Activated CD4-positive, alpha-beta memory T cell treated with anti-CD3 and anti-CD28 coated beads, Interleukin-2, amount 10 ng/mL, durations not matched to agents 7 days and 5 days (primary cell): ENCODE measurements at regions not wholly inside any gene's neighbourhood (a gene's known extent, or its start where the extent isn't known, plus 50 kb on each side); places are given as distances from the start of the nearest gene placed in this dataset.

Experiments used
- CTCF ChIA-PET: fragments of 350-600 bp; sonication (Branson Sonifier 250); formaldehyde crosslinking; loops from one replicate; lab custom pipeline; 2021; ENCODE audit warnings: antibody characterized with exemption, inconsistent platforms; lab: Charles Lee
- POLR2A ChIA-PET: fragments of 350-600 bp; sonication (Branson Sonifier 250); formaldehyde crosslinking; loops from one replicate; lab custom pipeline; 2021; ENCODE audit warnings: antibody characterized with exemption; lab: Charles Lee
- DNase-seq: peaks from one replicate; pipeline ENCODE4 v3.0.0-alpha.2; 2020
- H3K27ac Mint-ChIP-seq: one replicate; pipeline ENCODE4 v1.8.0; 2021; ENCODE audit warnings: mild to moderate bottlenecking, mixed read lengths
- H3K27me3 Mint-ChIP-seq: one replicate; pipeline ENCODE4 v1.8.0; 2021; ENCODE audit warnings: mixed read lengths
- H3K36me3 Mint-ChIP-seq: one replicate; pipeline ENCODE4 v1.8.0; 2021; ENCODE audit warnings: low read depth, mixed read lengths
- H3K4me1 Mint-ChIP-seq: one replicate; pipeline ENCODE4 v1.8.0; 2021; ENCODE audit warnings: mixed read lengths
- H3K4me3 Mint-ChIP-seq: one replicate; pipeline ENCODE4 v1.8.0; 2021; ENCODE audit warnings: mild to moderate bottlenecking, mixed read lengths
- H3K9me3 Mint-ChIP-seq: one replicate; pipeline ENCODE4 v1.8.0; 2021; ENCODE audit warnings: mixed read lengths

GRCh38 chr10:20990604-20991003 lies 93.5 kb upstream of the NEBL start:
- Mint-ChIP-seq H3K27me3 (no peaks in the 10 kb centered on the region), H3K36me3 (no peaks in the 10 kb centered on the region), H3K9me3 (peaks cover 4% of the 10 kb centered on the region), H3K27ac (no peak overlapping the region), H3K4me3 (no peak overlapping the region), H3K4me1 (no peaks in the 10 kb centered on the region)
- POLR2A ChIA-PET: no interaction called here
- DNase-seq: no peak
- CTCF ChIA-PET: no interaction called here

- peaks cover 1% of the 10 kb centered on the region for H3K9me3 Mint-ChIP-seq
- no peaks in the 10 kb centered on the region for H3K4me1 Mint-ChIP-seq
- no peak overlapping the region for H3K4me3 Mint-ChIP-seq
- ChIA-PET POLR2A (no interaction called here), CTCF (no interaction called here)
- H3K27ac Mint-ChIP-seq: no peak overlapping the region
- no peaks in the 10 kb centered on the region for H3K27me3 Mint-ChIP-seq
- H3K36me3 Mint-ChIP-seq: no peaks in the 10 kb centered on the region
- no peak for DNase-seq
Measured at GRCh38 chr10:20988357-20988983, 91.4 kb upstream of the NEBL start.

GRCh38 chr10:20986049-20986448 lies 88.9 kb upstream of the NEBL start:
- H3K27ac Mint-ChIP-seq: no peak overlapping the region
- H3K9me3 Mint-ChIP-seq: no peaks in the 10 kb centered on the region
- ChIA-PET POLR2A (no interaction called here), CTCF (no interaction called here)
- no peak for DNase-seq
- no peak overlapping the region for H3K4me3 Mint-ChIP-seq
- no peaks in the 10 kb centered on the region for H3K4me1 Mint-ChIP-seq
- H3K27me3 Mint-ChIP-seq: no peaks in the 10 kb centered on the region
- no peaks in the 10 kb centered on the region for H3K36me3 Mint-ChIP-seq

DNA sequence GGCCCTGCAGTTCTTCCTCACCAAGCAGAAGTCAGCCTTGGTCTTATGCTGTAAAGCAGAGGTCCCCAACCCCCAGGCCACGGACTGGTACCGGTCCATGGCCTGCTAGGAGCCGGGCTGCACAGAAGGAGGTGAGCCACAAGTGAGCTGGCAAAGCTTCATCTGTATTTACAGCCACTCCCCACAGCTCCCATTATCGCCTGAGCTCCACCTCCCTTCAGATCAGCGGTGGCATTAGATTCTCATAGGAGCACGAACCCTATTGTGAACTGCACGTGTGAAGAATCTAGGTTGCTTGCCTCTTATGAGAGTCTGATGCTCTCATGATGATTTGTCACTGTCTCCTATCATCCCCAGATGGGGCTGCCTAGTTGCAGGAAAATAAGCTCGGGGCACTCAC lies 87.6 kb upstream of the NEBL start:
- no peaks in the 10 kb centered on the region for H3K27me3 Mint-ChIP-seq

DNA sequence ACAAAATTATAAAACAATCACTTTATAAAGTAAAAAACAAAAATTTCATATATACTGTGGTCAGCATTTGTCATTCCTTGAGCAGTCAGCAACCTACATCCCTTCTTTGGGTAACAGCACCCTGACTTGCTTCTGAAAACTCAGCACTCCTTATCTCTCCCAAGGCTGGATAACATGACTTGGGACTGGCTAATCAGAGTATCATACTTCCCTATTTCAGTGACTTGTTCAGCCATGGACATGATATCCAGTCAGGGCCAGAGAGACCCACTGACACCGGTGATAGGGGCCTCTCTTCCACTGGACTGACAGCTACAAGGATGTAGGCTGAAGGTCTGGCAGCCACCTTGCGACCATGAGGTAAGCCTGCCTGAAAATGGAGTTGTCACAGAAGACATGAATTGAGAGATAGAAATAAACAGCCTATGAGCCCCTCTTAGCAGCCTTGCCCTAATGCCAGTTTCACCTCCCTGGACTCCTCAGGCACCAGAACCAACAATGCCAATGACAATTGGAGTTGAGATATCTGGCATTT lies 84.4 kb upstream of the NEBL start:
- Mint-ChIP-seq H3K9me3 (no peaks in the 10 kb centered on the region), H3K27me3 (no peaks in the 10 kb centered on the region), H3K27ac (no peak overlapping the region), H3K36me3 (no peaks in the 10 kb centered on the region), H3K4me1 (no peaks in the 10 kb centered on the region), H3K4me3 (no peak overlapping the region)
- ChIA-PET POLR2A (no interaction called here), CTCF (no interaction called here)
- no peak for DNase-seq

More for the DNA sequence above, 87.6 kb upstream of the NEBL start:
- Mint-ChIP-seq H3K4me1 (no peaks in the 10 kb centered on the region), H3K4me3 (no peak overlapping the region), H3K27ac (no peak overlapping the region), H3K36me3 (no peaks in the 10 kb centered on the region), H3K9me3 (no peaks in the 10 kb centered on the region)
- CTCF ChIA-PET: no interaction called here
- DNase-seq: no peak
- POLR2A ChIA-PET: no interaction called here

DNA sequence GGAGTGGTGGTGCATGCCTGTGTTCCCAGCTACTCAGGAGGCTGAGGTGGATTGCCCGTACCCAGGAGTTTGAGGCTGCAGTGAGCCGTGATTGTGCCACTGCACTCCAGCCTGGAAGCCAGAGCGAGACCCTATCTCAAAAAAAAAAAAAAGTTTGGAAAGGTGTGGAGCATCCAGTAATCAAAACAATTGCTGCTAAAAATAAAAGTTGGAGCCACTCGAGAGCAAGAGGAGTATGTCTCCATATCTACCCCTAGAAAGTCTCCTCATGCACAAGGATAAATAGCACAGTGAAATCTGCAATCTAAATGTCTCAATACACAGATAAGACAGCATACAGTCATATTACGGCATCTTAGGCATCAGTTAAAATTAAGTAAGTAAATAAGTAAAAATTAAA lies 81.5 kb upstream of the NEBL start:
- no peak overlapping the region for H3K4me3 Mint-ChIP-seq
- H3K36me3 Mint-ChIP-seq: no peaks in the 10 kb centered on the region
- no peak for DNase-seq
- H3K4me1 Mint-ChIP-seq: no peaks in the 10 kb centered on the region
- POLR2A ChIA-PET: no interaction called here
- no peak overlapping the region for H3K27ac Mint-ChIP-seq
- CTCF ChIA-PET: no interaction called here
- H3K27me3 Mint-ChIP-seq: no peaks in the 10 kb centered on the region
- no peaks in the 10 kb centered on the region for H3K9me3 Mint-ChIP-seq

DNA sequence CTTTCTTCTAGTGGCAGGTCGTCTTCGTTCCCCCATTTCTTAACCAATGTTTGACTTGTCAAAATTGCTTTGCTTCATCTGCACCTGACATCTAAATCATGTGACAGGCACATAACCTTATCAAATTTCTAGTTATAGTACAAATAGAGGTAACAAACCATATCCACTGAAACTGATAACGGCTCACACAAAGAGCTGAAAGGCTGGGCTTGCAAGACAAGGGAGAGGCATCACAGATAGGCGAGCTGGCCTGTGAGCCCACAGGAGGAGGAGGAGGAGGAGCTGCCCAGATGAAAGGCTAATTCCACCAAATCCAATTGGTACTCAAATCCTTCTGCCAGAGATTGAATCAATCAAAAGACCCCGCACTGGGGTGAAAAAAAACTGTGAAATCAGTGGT lies 80.2 kb upstream of the NEBL start:
- no peaks in the 10 kb centered on the region for H3K36me3 Mint-ChIP-seq
- ChIA-PET POLR2A (no interaction called here), CTCF (no interaction called here)
- H3K9me3 Mint-ChIP-seq: no peaks in the 10 kb centered on the region
- H3K27ac Mint-ChIP-seq: no peak overlapping the region
- no peaks in the 10 kb centered on the region for H3K4me1 Mint-ChIP-seq
- no peak overlapping the region for H3K4me3 Mint-ChIP-seq
- no peaks in the 10 kb centered on the region for H3K27me3 Mint-ChIP-seq
- DNase-seq: no peak

DNA sequence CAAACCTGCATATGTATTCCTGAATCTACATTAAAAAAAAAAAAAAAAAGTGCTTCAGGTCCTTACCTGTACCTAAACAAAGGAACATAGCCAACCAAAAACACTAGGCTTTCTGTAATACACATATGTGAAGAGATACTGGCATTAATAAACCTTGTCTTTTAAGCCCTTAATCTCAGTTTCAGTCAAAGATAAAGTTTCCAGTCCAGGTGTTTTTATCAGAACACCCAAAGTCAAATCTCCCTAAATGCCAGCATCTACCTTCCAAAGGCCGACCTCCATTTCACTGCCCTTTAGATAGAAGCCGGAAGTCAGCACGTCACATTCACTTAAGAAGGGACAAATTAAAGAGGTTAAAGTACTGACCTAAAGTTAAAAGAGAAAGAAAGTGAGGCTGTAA lies 79.8 kb upstream of the NEBL start:
- CTCF ChIA-PET: no interaction called here

GRCh38 chr10:20976390-20976789 lies 79.3 kb upstream of the NEBL start:
- ChIA-PET CTCF (no interaction called here), POLR2A (no interaction called here)
- H3K27ac Mint-ChIP-seq: no peak overlapping the region
- H3K36me3 Mint-ChIP-seq: no peaks in the 10 kb centered on the region
- no peaks in the 10 kb centered on the region for H3K9me3 Mint-ChIP-seq
- DNase-seq: no peak
- no peak overlapping the region for H3K4me3 Mint-ChIP-seq
- no peaks in the 10 kb centered on the region for H3K27me3 Mint-ChIP-seq
- no peaks in the 10 kb centered on the region for H3K4me1 Mint-ChIP-seq

More for the DNA sequence above, 79.8 kb upstream of the NEBL start:
- no peaks in the 10 kb centered on the region for H3K9me3 Mint-ChIP-seq
- no peak for DNase-seq
- H3K4me3 Mint-ChIP-seq: no peak overlapping the region
- POLR2A ChIA-PET: no interaction called here
- no peaks in the 10 kb centered on the region for H3K4me1 Mint-ChIP-seq
- no peaks in the 10 kb centered on the region for H3K36me3 Mint-ChIP-seq
- H3K27ac Mint-ChIP-seq: no peak overlapping the region
- no peaks in the 10 kb centered on the region for H3K27me3 Mint-ChIP-seq

GRCh38 chr10:20975236-20975635 lies 78.1 kb upstream of the NEBL start:
- Mint-ChIP-seq H3K9me3 (no peaks in the 10 kb centered on the region), H3K4me3 (no peak overlapping the region), H3K27ac (no peak overlapping the region), H3K36me3 (no peaks in the 10 kb centered on the region), H3K27me3 (no peaks in the 10 kb centered on the region), H3K4me1 (no peaks in the 10 kb centered on the region)
- POLR2A ChIA-PET: no interaction called here
- no peak for DNase-seq
- CTCF ChIA-PET: no interaction called here

DNA sequence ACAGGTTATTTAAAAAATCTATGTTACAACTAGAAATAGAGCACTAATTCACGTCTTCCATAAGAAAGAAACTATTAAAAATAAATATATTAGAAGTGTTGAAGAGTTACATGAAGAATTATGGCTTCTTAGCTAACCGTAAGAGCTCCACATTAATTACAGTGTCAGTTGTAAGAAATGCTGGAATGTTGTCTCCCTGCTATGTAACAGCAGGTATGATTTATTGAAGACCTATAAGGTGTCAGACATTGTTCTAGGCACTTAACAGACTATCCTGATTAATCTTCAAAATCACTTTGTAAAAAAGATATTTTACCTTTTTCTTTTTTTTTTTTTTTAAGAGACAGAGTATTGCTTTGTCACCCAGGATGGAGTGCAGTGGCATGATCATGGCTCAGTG lies 75.8 kb upstream of the NEBL start:
- POLR2A ChIA-PET: no interaction called here
- H3K36me3 Mint-ChIP-seq: no peaks in the 10 kb centered on the region
- CTCF ChIA-PET: no interaction called here

DNA sequence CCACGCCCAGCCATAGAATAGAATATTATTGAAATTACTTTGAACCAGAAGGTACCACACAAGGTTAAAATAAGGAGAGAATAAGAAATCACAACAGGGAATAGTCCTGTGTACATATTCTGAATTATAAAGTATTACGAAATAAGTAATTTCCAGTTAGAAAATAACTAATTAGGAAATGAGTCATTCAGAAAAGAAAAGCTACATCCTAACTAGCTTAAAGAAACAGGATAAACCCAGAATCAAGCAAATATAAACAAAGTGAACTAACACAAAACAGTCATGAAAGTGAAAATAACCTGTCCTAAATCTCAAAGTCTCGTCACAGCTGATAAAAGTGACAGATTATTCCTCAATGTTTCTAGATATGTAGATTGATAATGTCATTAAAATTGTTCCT lies 74.8 kb upstream of the NEBL start:
- no peaks in the 10 kb centered on the region for H3K27me3 Mint-ChIP-seq
- no peak overlapping the region for H3K27ac Mint-ChIP-seq
- H3K4me1 Mint-ChIP-seq: no peaks in the 10 kb centered on the region
- no peaks in the 10 kb centered on the region for H3K9me3 Mint-ChIP-seq
- CTCF ChIA-PET: no interaction called here
- no peak for DNase-seq
- H3K36me3 Mint-ChIP-seq: no peaks in the 10 kb centered on the region
- POLR2A ChIA-PET: no interaction called here
- H3K4me3 Mint-ChIP-seq: no peak overlapping the region

More for the DNA sequence above, 75.8 kb upstream of the NEBL start:
- H3K9me3 Mint-ChIP-seq: no peaks in the 10 kb centered on the region
- DNase-seq: no peak
- H3K4me3 Mint-ChIP-seq: no peak overlapping the region
- no peaks in the 10 kb centered on the region for H3K4me1 Mint-ChIP-seq
- H3K27me3 Mint-ChIP-seq: no peaks in the 10 kb centered on the region
- no peak overlapping the region for H3K27ac Mint-ChIP-seq

GRCh38 chr10:20970708-20971107 lies 73.6 kb upstream of the NEBL start:
- no peak for DNase-seq
- Mint-ChIP-seq H3K27ac (no peak overlapping the region), H3K9me3 (peaks cover 5% of the 10 kb centered on the region), H3K27me3 (no peaks in the 10 kb centered on the region), H3K4me1 (no peaks in the 10 kb centered on the region), H3K36me3 (no peaks in the 10 kb centered on the region), H3K4me3 (no peak overlapping the region)
- POLR2A ChIA-PET: no interaction called here
- CTCF ChIA-PET: no interaction called here

- H3K27ac Mint-ChIP-seq: no peak overlapping the region
- no peak overlapping the region for H3K4me3 Mint-ChIP-seq
- POLR2A ChIA-PET: no interaction called here
- H3K4me1 Mint-ChIP-seq: no peaks in the 10 kb centered on the region
- CTCF ChIA-PET: no interaction called here
- H3K36me3 Mint-ChIP-seq: no peaks in the 10 kb centered on the region
- no peak for DNase-seq
- no peaks in the 10 kb centered on the region for H3K27me3 Mint-ChIP-seq
- peaks cover 5% of the 10 kb centered on the region for H3K9me3 Mint-ChIP-seq
Measured at GRCh38 chr10:20970044-20970443, 72.9 kb upstream of the NEBL start.
